Stimulated activated CD4-positive, alpha-beta T cell treated with anti-CD3 and anti-CD28 coated beads, TNF-alpha, amount 100 ng/mL, for 4 hours (primary cell): ENCODE measurements at regions not wholly inside any gene's neighbourhood (a gene's known extent, or its start where the extent isn't known, plus 50 kb on each side); places are given as distances from the start of the nearest gene placed in this dataset.

Experiments
- DNase-seq, 3 experiments: peaks; one replicate each; pipeline ENCODE4 v3.0.0-alpha.2; 2020; ENCODE audit warnings: low read depth in 3 of 3

GRCh38 chr7:131108212-131108940 is 219.3 kb upstream of the MKLN1 start:
- no peak for DNase-seq

GRCh38 chr7:131109011-131109758 is 218.5 kb upstream of the MKLN1 start:
- no peak for DNase-seq

DNA sequence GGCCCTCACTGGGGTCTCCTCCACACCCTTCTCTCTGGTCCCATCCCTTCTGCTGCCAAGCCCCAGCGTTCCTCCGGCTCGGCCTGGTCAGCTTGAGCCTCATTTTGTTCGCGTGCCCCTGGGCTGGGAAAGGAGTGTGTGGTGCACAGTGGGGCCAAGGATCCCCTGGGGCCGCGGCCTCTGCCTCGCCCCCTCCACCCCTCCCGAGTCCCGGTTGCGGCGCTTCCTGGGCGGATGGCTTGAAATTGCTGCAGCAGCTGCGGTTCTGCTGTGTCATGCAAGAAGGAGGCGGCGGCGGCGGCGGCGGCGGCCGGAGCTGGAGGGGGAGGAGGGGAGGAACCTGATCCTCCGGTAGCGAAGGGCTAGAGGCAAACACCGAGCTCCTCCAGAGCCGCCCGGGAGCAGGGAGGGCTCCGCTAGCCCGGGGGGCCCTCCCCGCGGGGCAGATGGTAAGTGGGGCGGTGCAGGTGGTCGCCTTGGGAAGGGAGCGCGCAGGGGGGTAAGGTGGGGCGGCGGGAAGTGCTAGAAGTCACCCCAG is 217.8 kb upstream of the MKLN1 start:
- DNase-seq: peak; percentile 36 to 52 (median 48)

- DNase-seq: no peak
These were observed 217.2 kb upstream of the MKLN1 start for GRCh38 chr7:131110297-131111080.

GRCh38 chr7:131111081-131111576 is 216.5 kb upstream of the MKLN1 start:
- DNase-seq: no peak

DNA sequence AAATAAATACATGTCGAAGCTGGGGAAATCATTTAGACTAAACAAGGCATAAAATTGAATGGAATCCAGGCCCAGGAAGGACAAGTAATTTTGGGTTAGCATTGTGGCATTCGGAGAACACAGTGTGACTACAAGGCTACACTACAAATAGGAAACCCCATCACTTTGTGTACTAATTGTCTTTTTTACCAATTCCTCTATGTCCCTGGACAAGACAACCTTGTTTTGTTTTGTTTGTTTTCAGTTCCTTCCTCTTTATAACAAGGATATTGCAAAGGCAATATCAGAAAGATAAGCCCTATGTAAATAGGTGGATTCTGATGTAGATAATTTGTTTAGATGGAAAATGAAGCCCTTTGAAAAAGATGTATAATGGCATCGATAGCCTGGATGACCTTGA is 215.9 kb upstream of the MKLN1 start:
- no peak for DNase-seq

DNA sequence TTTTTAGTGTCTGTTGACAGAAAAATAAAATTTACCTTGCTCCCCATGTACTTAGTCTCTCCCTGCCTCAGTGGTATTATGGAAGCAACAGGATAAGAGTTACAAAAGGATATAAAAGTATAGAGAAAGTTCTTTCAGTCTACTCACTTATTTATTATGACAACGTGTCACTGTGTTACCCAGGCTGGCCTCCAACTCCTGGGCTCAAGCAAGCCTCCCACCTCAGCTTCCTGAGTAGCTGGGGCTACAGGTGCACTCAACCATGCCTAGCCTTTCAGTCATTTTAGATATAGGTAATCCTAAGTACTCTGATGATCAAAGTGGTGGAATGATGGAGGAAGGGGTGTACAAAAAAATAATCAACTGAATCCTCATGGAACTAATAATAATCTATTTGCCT is 215.2 kb upstream of the MKLN1 start:
- no peak for DNase-seq

DNA sequence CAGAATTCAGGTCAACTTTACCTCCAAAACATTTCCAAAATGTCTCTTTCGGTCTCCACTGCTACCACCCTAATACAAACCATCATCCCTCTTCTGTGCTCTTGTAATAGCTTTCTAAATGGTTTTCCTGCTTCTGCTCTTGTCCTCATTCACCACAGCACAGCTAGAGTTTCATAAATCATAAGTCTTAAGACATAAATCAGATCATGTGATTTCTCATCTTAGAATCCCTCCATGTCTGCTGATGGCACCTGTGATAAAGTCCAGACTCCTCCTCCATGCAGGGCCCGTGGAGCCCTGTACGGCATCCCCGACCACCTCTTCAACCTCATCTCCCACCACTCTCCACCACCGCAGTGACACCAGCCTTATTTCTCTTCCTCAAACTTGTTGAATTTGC is 212.3 kb upstream of the MKLN1 start:
- no peak for DNase-seq

DNA sequence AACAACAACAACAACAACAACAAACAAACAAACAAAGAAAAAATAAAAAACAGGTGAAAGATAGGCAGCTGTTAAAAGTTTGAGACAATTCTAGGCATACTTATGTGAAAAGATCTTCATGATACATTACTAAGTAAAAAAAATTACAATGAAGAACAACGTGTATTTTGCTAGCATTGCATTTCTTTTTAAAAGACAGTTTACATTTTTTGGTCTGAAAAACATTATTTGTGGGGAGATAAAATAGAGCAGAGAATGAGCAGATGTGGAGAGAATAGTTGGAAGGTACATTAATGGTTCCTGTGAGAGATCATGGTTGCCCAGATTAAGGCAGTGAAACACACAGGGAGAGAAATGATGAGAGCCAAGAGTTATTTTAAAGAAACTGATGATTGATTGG is 210.2 kb upstream of the MKLN1 start:
- DNase-seq: no peak

- no peak for DNase-seq
These were observed 208.3 kb upstream of the MKLN1 start for GRCh38 chr7:131119381-131119780.

- no peak for DNase-seq
These were observed 205.3 kb upstream of the MKLN1 start for GRCh38 chr7:131122394-131122793.

DNA sequence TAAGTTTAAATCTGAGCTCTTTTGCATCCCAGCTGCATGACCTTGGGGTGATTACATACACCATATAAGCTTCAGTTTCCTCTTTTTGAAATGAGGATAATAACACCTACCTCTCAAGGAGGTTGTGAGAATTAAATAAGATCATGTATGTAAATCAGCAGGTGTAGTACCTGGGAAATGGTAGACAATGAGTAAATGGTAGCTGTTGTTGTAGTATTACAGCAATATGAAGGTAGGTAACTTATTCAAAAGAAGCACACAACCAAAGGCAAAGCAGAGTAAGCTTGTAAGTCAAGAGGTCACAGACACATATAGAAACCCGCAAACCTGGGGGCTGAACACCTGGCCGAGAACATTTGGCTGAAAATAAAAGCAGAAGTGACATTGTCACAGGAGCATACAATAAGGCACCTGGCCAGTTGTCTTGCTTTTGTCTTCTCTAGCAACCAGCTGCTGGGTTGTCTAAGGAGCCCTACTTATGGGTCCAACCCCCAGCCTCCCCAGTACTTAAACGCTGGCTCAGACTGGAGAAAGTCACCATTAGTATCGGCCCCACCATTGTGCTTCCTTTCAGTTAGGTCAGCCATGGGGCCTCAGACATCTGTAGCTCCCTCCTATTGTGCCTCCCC is 203.6 kb upstream of the MKLN1 start:
- no peak for DNase-seq

- DNase-seq: no peak
These were observed 202.8 kb upstream of the MKLN1 start for GRCh38 chr7:131124867-131125266.

GRCh38 chr7:131130324-131130723 is 197.4 kb upstream of the MKLN1 start:
- no peak for DNase-seq

- DNase-seq: no peak
These were observed 196.5 kb upstream of the MKLN1 start for GRCh38 chr7:131131012-131131745.

DNA sequence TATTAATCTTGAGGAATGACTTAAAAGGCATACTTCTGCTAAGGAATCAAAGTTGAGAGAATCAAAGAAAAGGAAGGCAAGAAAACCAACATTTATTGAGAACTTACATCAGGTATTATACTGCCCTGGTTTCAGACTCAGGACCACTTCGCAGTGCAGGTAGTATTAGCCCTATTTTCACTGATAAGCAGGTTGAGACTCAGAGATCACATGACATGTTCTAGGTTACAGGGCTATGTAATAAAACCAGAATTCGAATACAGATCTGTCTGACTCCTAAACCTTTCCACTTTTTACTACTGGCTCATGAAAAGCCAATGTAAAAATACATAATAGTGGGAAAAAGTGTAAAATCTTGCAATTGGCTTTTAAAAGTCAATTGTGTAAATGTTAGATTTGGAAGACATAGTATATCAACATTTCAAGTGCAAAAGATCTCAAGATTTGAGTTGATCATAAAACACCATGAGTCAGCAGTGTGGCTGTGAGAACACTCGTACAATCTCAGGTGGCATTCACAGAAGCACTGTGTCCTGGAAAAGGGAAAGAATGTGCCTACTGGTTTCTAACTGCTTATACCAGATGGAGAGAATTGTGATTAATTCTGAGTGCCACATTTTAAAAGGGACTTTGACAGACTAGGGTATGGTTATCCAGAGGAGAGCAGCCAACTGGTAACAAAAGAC is 195.8 kb upstream of the MKLN1 start:
- no peak for DNase-seq

GRCh38 chr7:131139462-131139861 is 188.2 kb upstream of the MKLN1 start:
- DNase-seq: no peak

GRCh38 chr7:131141443-131141967 is 186.2 kb upstream of the MKLN1 start:
- no peak for DNase-seq

DNA sequence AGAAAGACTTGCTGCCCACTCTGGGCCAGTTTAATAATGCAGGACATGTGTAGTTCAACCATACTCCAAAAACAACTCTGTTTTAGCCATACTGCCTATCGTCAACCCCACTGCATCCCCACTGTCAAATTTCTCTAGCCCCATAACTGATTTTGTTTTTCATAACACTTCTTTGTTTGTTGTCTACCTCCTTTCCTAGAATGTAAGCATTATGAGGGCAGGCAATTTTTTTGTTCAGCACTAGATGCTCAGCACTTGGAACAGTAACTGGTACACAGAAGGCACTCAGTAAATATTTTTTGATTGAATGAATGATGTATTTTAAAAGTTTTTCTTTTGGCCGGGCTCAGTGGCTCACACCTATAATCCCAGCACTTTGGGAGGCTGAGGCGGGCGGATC is 183.8 kb upstream of the MKLN1 start:
- DNase-seq: no peak

DNA sequence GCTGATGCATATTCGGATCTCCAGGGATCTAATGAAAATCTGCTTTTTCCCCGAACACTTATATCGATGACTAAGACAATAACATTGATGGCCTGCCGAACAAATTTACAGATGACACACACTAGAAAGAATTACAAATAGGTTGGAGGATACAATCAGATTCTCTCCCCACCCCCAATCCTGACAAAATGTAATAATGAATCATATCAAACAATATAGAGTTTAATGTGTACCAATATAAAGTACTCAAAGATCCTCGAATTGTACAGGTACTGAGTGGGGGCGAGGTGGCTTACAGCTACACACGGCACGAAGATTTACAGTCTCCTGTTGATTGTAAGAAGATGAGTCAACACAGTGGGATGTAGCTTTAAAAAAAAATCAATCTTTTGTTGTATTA is 182.7 kb upstream of the MKLN1 start:
- no peak for DNase-seq
